HG02870 (cell line): ENCODE measurements at regions not wholly inside any gene's neighbourhood (a gene's known extent, or its start where the extent isn't known, plus 50 kb on each side); places are given as distances from the start of the nearest gene placed in this dataset.
A peak's percentile ranks its signal among the peaks of the same experiment; 100 is the strongest.

Experiments
- ATAC-seq: cut with Tn5 transposase; IDR thresholded peaks from one replicate; pipeline ENCODE4 v1.9.1; 2021; ENCODE audit warnings: mild to moderate bottlenecking, moderate library complexity; ENCODE audit not compliant: unreplicated experiment

DNA sequence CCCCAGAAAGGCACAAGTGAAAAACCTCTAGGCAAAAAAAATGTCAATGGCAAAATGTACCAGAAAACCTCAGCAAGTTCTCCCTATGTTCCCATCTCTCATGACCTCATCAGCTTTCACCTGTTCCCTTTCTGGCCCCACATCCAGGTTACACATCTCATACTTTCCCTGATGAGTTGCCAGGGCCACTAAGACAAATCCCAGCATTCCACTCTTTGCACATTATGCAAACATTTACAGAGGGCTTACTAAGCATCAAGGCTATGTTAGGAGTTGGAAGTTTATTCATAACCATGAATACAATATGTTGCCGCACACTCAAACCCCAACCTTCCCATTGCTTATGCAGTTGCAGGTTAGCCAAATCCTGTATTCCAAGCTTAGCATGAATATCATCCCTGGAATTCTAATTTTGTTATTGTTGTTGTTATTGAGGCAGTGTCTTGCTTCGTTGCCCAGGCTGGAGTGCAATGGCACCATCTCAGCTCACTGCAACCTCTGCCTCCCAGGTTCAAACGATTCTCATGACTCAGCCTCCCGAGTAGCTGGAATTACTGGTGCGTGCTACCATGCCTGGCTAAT is 129.3 kb upstream of the UBE2E2 start:
- ATAC-seq, result no peak

- no peak for ATAC-seq
Observed at GRCh38 chr3:23075496-23075895, 127.6 kb upstream of the UBE2E2 start.

DNA sequence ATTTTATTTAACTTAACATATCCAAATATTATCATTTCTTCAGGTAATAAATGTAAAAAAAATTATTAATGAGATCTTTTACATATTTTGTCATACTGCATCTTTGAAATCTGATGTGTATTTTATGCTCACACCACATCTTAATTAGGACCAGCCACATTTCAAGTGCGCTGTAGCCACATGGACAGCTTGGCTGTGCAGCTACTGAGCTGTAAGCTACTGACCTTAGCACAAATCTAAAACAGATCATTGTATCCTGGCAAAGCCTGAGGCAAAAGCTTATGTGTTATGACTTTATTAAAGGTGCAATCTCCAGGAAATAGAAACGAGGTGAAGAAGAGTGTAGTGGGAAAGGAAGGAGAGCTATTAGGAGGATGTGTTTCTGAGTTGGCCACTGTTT is 126.7 kb upstream of the UBE2E2 start:
- no peak for ATAC-seq

- no peak for ATAC-seq
Observed at GRCh38 chr3:23077126-23077525, 126.0 kb upstream of the UBE2E2 start.

GRCh38 chr3:23078735-23079134 is 124.4 kb upstream of the UBE2E2 start:
- no peak for ATAC-seq

DNA sequence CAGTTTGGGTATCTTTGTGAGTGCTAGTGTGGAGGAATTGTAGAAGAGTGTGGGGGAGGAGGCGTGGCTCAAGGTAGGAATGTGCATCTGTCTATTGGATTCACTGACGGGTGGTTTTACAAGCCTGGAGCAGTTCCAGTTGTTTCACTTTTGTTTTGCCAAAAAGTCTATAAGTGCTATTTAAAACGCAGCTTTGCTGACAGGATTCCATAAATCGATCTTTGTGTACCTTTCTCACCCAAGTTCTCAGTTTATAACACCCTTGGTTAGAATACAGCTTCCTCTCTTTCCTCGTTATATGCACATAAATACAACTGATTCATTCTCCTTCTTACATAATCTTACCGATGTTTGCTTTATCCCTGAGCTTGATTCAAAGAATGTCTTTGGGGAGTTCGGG is 123.2 kb upstream of the UBE2E2 start:
- no peak for ATAC-seq

DNA sequence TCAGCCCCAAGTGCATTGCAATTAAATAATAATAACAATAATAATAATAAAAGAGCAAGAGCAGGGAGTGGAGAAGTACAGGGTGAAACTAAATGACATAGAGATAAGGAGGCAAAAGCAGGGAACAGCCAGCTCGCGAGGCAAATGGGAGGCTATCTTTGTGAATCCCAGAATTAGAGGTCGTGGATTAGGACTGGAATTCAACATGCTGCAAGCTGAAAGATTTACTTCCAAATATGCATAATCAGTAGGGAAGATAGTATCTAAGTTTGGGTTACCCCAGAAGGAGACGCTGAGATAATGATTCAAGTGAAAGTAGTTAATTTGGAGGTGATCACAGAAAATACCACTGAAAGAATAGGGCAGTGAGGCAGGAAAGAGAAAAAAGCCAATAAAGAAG is 119.4 kb upstream of the UBE2E2 start:
- no peak for ATAC-seq

DNA sequence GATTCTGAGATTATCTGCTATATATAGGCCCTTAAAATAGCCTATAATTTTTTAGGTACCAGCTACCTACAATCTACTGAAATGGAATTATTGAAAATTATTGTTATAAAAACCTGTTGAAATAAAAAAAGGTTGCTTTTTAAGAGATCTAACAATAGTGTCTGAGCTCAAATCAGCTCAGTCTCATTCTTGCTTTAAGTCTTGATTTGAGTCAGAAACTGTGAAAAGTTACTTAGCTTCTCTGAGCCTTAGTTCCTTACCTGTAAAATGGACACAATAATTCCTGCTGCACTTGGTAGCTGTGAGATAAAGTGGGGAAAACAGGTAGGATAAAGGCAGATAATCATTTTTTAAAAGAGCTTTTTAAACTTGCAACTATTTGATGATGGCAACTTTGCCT is 118.8 kb upstream of the UBE2E2 start:
- peak; percentile 80 for ATAC-seq

GRCh38 chr3:23085261-23085660 is 117.9 kb upstream of the UBE2E2 start:
- ATAC-seq, result no peak

DNA sequence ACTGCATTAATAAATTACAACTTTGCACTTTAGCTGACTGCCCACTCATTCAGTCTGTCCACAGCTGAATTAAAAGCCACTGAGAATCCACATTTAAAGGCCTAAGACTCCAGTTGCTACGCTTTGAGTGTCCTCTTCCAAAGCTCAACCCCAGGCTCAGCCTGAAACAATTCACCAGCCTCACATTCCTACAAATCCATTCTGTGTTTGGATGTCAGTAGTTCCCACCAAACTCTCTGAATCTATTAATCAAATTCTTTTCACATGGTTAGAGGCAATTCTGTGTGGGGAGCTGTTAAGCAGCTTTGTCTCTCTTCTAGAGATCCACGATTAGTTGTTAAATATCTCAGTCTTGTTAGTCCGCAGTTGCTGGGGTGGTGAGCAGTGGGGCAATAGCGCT is 116.8 kb upstream of the UBE2E2 start:
- no peak for ATAC-seq

GRCh38 chr3:23086831-23087230 is 116.3 kb upstream of the UBE2E2 start:
- no peak for ATAC-seq

DNA sequence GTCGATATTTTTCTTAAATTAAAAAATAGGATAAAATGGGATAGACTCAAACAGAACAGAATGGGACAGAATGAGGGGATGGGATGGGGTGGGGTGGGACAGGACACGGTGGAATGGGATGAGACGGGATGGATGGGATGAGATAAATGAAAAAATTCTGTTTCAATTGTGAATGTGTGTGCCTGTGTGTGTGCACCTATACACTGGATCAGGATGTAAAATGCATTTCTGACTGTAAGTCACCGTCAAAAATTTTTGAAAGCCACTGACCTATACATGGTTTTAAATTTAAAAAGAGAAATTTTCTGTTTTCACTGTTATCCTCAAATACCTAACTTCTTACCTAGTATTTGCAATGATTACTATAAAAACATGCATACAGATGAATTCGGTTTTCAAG is 108.7 kb upstream of the UBE2E2 start:
- ATAC-seq, result no peak

- no peak for ATAC-seq
Observed at GRCh38 chr3:23094890-23095462, 108.2 kb upstream of the UBE2E2 start.

DNA sequence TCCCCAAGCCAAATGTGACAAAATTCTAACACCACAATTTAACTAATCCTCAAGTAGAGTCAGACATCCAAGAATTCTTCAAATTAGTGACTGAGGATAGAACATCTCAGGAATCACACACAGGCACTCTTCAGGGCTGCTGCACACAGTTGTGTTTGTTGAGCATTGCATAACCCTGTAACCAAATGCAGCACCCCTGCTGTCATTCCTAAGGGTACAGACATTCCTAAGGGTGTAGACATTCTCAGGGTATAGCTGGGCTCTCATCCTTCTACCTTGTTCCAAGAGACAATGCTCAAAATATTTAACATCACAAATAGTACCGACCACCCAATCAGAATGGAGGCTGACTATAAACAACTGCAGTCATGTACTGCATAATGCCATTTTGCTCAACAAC is 107.1 kb upstream of the UBE2E2 start:
- no peak for ATAC-seq

GRCh38 chr3:23099021-23099420 is 104.1 kb upstream of the UBE2E2 start:
- no peak for ATAC-seq

GRCh38 chr3:23099677-23100076 is 103.5 kb upstream of the UBE2E2 start:
- no peak for ATAC-seq

DNA sequence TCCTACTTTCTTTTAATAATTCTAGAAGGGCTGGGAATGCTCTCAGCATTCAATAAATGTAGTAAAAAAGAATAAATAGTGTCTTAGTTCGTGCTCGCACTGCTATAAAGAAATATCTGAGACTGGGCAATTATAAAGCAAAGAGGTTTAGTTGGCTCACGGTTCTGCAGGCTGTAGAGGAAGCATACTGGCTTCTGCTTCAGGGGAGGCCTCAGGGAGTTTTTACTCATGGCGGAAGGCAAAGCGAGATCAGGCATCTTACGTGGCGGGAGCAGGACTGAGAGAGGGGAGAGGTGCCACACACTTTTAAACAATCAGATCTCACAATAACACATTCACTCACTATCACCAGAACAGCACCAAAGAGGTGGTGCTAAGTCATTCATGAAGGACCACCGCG is 103.0 kb upstream of the UBE2E2 start:
- ATAC-seq, result no peak

- ATAC-seq, result no peak
Observed at GRCh38 chr3:23103764-23104163, 99.4 kb upstream of the UBE2E2 start.

- no peak for ATAC-seq
Observed at GRCh38 chr3:23105048-23105447, 98.1 kb upstream of the UBE2E2 start.

GRCh38 chr3:23106666-23107065 is 96.5 kb upstream of the UBE2E2 start:
- no peak for ATAC-seq

DNA sequence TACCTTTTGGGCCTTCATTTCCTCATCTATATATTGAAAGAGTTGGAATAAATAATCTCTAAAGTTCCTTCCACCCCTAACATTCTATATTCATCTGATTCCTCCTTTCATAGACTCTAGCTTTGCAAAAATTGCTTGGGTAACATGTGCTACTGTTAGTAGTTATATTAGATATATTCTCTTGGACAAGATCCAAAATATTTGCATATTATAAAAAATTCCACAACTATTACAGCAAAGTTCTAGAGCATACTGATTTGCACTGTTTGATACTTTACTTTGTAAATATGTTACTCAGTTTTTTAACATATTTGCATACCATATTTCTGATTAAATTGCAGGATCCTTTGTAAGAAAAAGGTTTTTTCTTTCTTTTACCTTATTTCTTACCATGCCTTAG is 95.9 kb upstream of the UBE2E2 start:
- ATAC-seq, result no peak

GRCh38 chr3:23108451-23109057 is 94.6 kb upstream of the UBE2E2 start:
- no peak for ATAC-seq

- ATAC-seq, result no peak
Observed at GRCh38 chr3:23111286-23111685, 91.8 kb upstream of the UBE2E2 start.
